ENCODE measurements at regions not wholly inside any gene's neighbourhood (a gene's known extent, or its start where the extent isn't known, plus 50 kb on each side); places are given as distances from the start of the nearest gene placed in this dataset.

GRCh38 chr10:108241166-108241565 lies 1076.7 kb upstream of the SORCS1 start:
- Histone ChIP-seq H3K79me1 (ENCODE audit: insufficient read depth, low read depth, low read length, poor library complexity, severe bottlenecking) (no peaks in the 10 kb centered on the region), H2BK15ac (ENCODE audit: low read depth, low read length) (no peak overlapping the region), H3K27ac (ENCODE audit: insufficient read length, low read depth, low read length) (no peak overlapping the region), H3K9me3 (ENCODE audit: control insufficient read depth, low read depth, low read length) (peaks cover 16% of the 10 kb centered on the region), H3K4ac (ENCODE audit: low read depth, low read length) (no peak overlapping the region), H2BK20ac (ENCODE audit: low read depth, low read length, poor library complexity, severe bottlenecking) (no peak overlapping the region), H3K4me1 (ENCODE audit: insufficient read depth, low read length) (no peaks in the 10 kb centered on the region), H3K9ac (ENCODE audit: extremely low read depth, insufficient read length, low read length) (no peak overlapping the region), H4K5ac (ENCODE audit: insufficient read length, low read depth, low read length) (no peak overlapping the region), H3K14ac (ENCODE audit: insufficient read depth, low read length) (no peak overlapping the region), H3K23ac (ENCODE audit: insufficient read length, low read depth, low read length) (no peak overlapping the region), H2BK5ac (ENCODE audit: insufficient read length, low read length) (no peak overlapping the region), H2BK120ac (ENCODE audit: low read depth, low read length, poor library complexity, severe bottlenecking) (no peak overlapping the region), H3T11ph (ENCODE audit: low read length) (no peak overlapping the region), H3K23me2 (ENCODE audit: insufficient read length, low read depth, low read length, poor library complexity, severe bottlenecking) (no peaks in the 10 kb centered on the region), H4K20me1 (ENCODE audit: control insufficient read depth, insufficient read depth, insufficient read length) (no peaks in the 10 kb centered on the region), H3K18ac (ENCODE audit: insufficient read length, low read depth, low read length) (no peak overlapping the region), H2AK5ac (ENCODE audit: insufficient read length, low read length) (no peak overlapping the region), H2AFZ (ENCODE audit: low read length) (no peak overlapping the region), H2BK12ac (ENCODE audit: insufficient read length, low read depth, low read length) (no peak overlapping the region), H3K4me2 (ENCODE audit: insufficient read depth, insufficient read length, low read length) (no peak overlapping the region), H4K91ac (ENCODE audit: insufficient read length, low read depth, low read length) (no peak overlapping the region), H3K56ac (ENCODE audit: insufficient read length, low read depth, low read length) (no peak overlapping the region), H3K79me2 (ENCODE audit: insufficient read depth, low read length) (no peaks in the 10 kb centered on the region), H4K8ac (replicated peaks; ENCODE audit: insufficient read length, low read depth, low read length) (no peak overlapping the region), H3K27me3 (ENCODE audit: insufficient read depth, low read length) (no peaks in the 10 kb centered on the region)
- TF ChIP-seq, protein P1, sequence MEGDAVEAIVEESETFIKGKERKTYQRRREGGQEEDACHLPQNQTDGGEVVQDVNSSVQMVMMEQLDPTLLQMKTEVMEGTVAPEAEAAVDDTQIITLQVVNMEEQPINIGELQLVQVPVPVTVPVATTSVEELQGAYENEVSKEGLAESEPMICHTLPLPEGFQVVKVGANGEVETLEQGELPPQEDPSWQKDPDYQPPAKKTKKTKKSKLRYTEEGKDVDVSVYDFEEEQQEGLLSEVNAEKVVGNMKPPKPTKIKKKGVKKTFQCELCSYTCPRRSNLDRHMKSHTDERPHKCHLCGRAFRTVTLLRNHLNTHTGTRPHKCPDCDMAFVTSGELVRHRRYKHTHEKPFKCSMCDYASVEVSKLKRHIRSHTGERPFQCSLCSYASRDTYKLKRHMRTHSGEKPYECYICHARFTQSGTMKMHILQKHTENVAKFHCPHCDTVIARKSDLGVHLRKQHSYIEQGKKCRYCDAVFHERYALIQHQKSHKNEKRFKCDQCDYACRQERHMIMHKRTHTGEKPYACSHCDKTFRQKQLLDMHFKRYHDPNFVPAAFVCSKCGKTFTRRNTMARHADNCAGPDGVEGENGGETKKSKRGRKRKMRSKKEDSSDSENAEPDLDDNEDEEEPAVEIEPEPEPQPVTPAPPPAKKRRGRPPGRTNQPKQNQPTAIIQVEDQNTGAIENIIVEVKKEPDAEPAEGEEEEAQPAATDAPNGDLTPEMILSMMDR (conservative IDR thresholded peaks at IDR 0.05): no peak
- DNase-seq: no peak
- WGBS (ENCODE audit: extremely low coverage, insufficient read length, low lambda C conversion rate): no CpG with 5 or more reads among the region's 1 CpG
- H3K36me3 Mint-ChIP-seq (ENCODE audit: insufficient read depth in 1 of 3, low read depth in 3 of 3): peaks cover 2 to 23% (median 18%) of the 10 kb centered on the region in 3 experiments; a peak in 6 of 7 replicates
- no peak overlapping the region for H3K4me3 Mint-ChIP-seq
- no peaks in the 10 kb centered on the region for H3K27me3 Mint-ChIP-seq (ENCODE audit: low read depth)
- H3K4me1 Mint-ChIP-seq: peaks cover 9% of the 10 kb centered on the region in 2 experiments
- H3K27ac Mint-ChIP-seq: peak overlapping the region in 1 of 3 experiments; percentile 32; a peak in 1 of 7 replicates
- H3K9me3 Mint-ChIP-seq: peaks cover 16 to 21% of the 10 kb centered on the region in 2 experiments

All from H9 (cell line).